MM.1S (cell line): ENCODE measurements at regions not wholly inside any gene's neighbourhood (a gene's known extent, or its start where the extent isn't known, plus 50 kb on each side); places are given as distances from the start of the nearest gene placed in this dataset.

ENCODE experiments used
- DNase-seq: peaks from one replicate; pipeline ENCODE4 v3.0.0-alpha.2; 2015
- H2AFZ ChIP-seq: fragments of 300-600 bp; sonication (generic); 2 replicates; pipeline ENCODE4 v1.6.0; 2016; ENCODE audit warnings: antibody characterized with exemption, low read length
- H3F3A ChIP-seq: fragments of 300-600 bp; sonication (generic); 2 replicates; pipeline ENCODE4 v1.6.1; 2016; ENCODE audit warnings: mild to moderate bottlenecking, antibody characterized with exemption, low read length, moderate library complexity, mixed read lengths; ENCODE audit not compliant: insufficient read depth
- H3K27ac ChIP-seq: fragments of 300-600 bp; sonication (generic); 2 replicates; pipeline ENCODE4 v1.5.1; 2016; ENCODE audit warnings: mild to moderate bottlenecking, low read length
- H3K27me3 ChIP-seq: fragments of 300-600 bp; sonication (generic); replicated peaks from 2 replicates; pipeline ENCODE4 v1.6.0; 2016; ENCODE audit warnings: low read length; ENCODE audit not compliant: insufficient read depth
- H3K36me3 ChIP-seq: fragments of 300-600 bp; sonication (generic); replicated peaks from 2 replicates; pipeline ENCODE4 v1.6.1; 2016; ENCODE audit warnings: mild to moderate bottlenecking, low read length, mixed read lengths; ENCODE audit not compliant: insufficient read depth
- H3K4me1 ChIP-seq: fragments of 300-600 bp; sonication (generic); 2 replicates; pipeline ENCODE4 v1.6.1; 2016; ENCODE audit warnings: low read length, mixed read lengths
- H3K4me2 ChIP-seq: fragments of 300-600 bp; sonication (generic); 2 replicates; pipeline ENCODE4 v1.6.0; 2016; ENCODE audit warnings: low read depth, low read length
- H3K4me3 ChIP-seq: fragments of 300-600 bp; sonication (generic); 2 replicates; pipeline ENCODE4 v1.5.1; 2016; ENCODE audit warnings: low read length, mixed read lengths
- H3K79me2 ChIP-seq: fragments of 300-600 bp; sonication (generic); 2 replicates; pipeline ENCODE4 v1.6.1; 2016; ENCODE audit warnings: mixed run types, low read length, mixed read lengths
- H3K9ac ChIP-seq: fragments of 300-600 bp; sonication (generic); 2 replicates; pipeline ENCODE4 v1.6.1; 2016; ENCODE audit warnings: low read length, mixed read lengths
- H3K9me2 ChIP-seq: fragments of 300-600 bp; sonication (generic); replicated peaks from 2 replicates; pipeline ENCODE4 v1.6.1; 2016; ENCODE audit warnings: mild to moderate bottlenecking, low read length, mixed read lengths; ENCODE audit not compliant: insufficient read depth
- H3K9me3 ChIP-seq: fragments of 300-600 bp; sonication (generic); replicated peaks from 2 replicates; pipeline ENCODE4 v1.6.1; 2016; ENCODE audit warnings: mild to moderate bottlenecking, low read length, mixed read lengths; ENCODE audit not compliant: insufficient read depth
- H4K20me1 ChIP-seq: fragments of 300-600 bp; sonication (generic); 2 replicates; pipeline ENCODE4 v1.6.1; 2016; ENCODE audit warnings: mild to moderate bottlenecking, low read length, moderate library complexity, mixed read lengths; ENCODE audit not compliant: insufficient read depth
- CTCF ChIP-seq: fragments of 300-600 bp; sonication (generic); IDR thresholded peaks from 2 replicates; pipeline ENCODE4 v1.5.1; 2016; ENCODE audit warnings: antibody characterized with exemption, low read length, mixed read lengths
- EZH2 ChIP-seq: fragments of 300-600 bp; sonication (generic); optimal IDR thresholded peaks from 2 replicates; pipeline ENCODE3; 2017; ENCODE audit warnings: low read depth, mild to moderate bottlenecking, antibody characterized with exemption, low read length, mixed read lengths
- EZH2phosphoT487 ChIP-seq: fragments of 300-600 bp; sonication (generic); IDR thresholded peaks from 2 replicates; pipeline ENCODE4 v1.6.1; 2018; ENCODE audit warnings: antibody characterized with exemption, low read length

- Histone ChIP-seq H3K4me2 (no peak overlapping the region), H3K36me3 (no peaks in the 10 kb centered on the region), H3F3A (no peaks in the 10 kb centered on the region), H3K4me3 (no peak overlapping the region), H3K4me1 (no peaks in the 10 kb centered on the region), H3K27ac (no peak overlapping the region), H2AFZ (no peak overlapping the region), H4K20me1 (no peaks in the 10 kb centered on the region), H3K27me3 (no peaks in the 10 kb centered on the region), H3K9ac (no peak overlapping the region), H3K9me3 (no peaks in the 10 kb centered on the region), H3K79me2 (no peaks in the 10 kb centered on the region), H3K9me2 (no peaks in the 10 kb centered on the region)
- TF ChIP-seq EZH2phosphoT487 (no peak), CTCF (no peak), EZH2 (no peak)
- peak; percentile 73 for DNase-seq
These were observed 226.0 kb downstream of the TOX3 start for GRCh38 chr16:52320930-52321439.

- DNase-seq: no peak
- Histone ChIP-seq H3K4me1 (no peaks in the 10 kb centered on the region), H3K4me3 (no peak overlapping the region), H3K9me3 (no peaks in the 10 kb centered on the region), H3K27ac (no peak overlapping the region), H3F3A (no peaks in the 10 kb centered on the region), H3K27me3 (no peaks in the 10 kb centered on the region), H4K20me1 (no peaks in the 10 kb centered on the region), H2AFZ (no peak overlapping the region), H3K9me2 (no peaks in the 10 kb centered on the region), H3K79me2 (no peaks in the 10 kb centered on the region), H3K36me3 (no peaks in the 10 kb centered on the region), H3K4me2 (no peak overlapping the region), H3K9ac (no peak overlapping the region)
- no peak for TF ChIP-seq CTCF
- TF ChIP-seq EZH2phosphoT487: no peak
- no peak for TF ChIP-seq EZH2
These were observed 228.5 kb downstream of the TOX3 start for GRCh38 chr16:52318302-52319009.

GRCh38 chr16:52316241-52316640, 230.7 kb downstream of the TOX3 start:
- no peaks in the 10 kb centered on the region for H3K9me2 ChIP-seq
- H3K79me2 ChIP-seq: no peaks in the 10 kb centered on the region
- H3K4me1 ChIP-seq: no peaks in the 10 kb centered on the region
- H4K20me1 ChIP-seq: no peaks in the 10 kb centered on the region
- H3K9ac ChIP-seq: no peak overlapping the region
- H3K36me3 ChIP-seq: no peaks in the 10 kb centered on the region
- H2AFZ ChIP-seq: no peak overlapping the region
- H3K27ac ChIP-seq: no peak overlapping the region
- H3F3A ChIP-seq: no peaks in the 10 kb centered on the region
- TF ChIP-seq CTCF (no peak), EZH2phosphoT487 (no peak), EZH2 (no peak)
- no peak overlapping the region for H3K4me3 ChIP-seq
- no peaks in the 10 kb centered on the region for H3K27me3 ChIP-seq
- no peaks in the 10 kb centered on the region for H3K9me3 ChIP-seq
- H3K4me2 ChIP-seq: no peak overlapping the region
- DNase-seq: no peak
